PC-3 (cell line): ENCODE measurements at regions not wholly inside any gene's neighbourhood (a gene's known extent, or its start where the extent isn't known, plus 50 kb on each side); places are given as distances from the start of the nearest gene placed in this dataset.

ENCODE experiments used
- ATAC-seq: fragments of 200-7000 bp; cut with Tn5 transposase; 2 replicates; pipeline ENCODE4 v1.9.1; 2020; ENCODE audit warnings: mild to moderate bottlenecking, moderate library complexity
- BruUV-seq: library from RNA; stranded (reverse); fragments of 400-500 nt; replicated peaks from 2 replicates; lab custom pipeline; 2021; lab: Mats Ljungman, UMichigan
- CTCF ChIA-PET: fragments of 300-600 bp; sonication (Branson Sonifier 250); formaldehyde crosslinking; loops from one replicate; lab custom pipeline; 2022; ENCODE audit warnings: antibody characterized with exemption; lab: Charles Lee
- POLR2A ChIA-PET: fragments of 300-600 bp; sonication (Branson Sonifier 250); formaldehyde crosslinking; loops from one replicate; lab custom pipeline; 2022; ENCODE audit warnings: antibody characterized with exemption; ENCODE audit not compliant: unreplicated experiment; lab: Charles Lee
- DNase-seq: peaks from one replicate; pipeline ENCODE4 v3.0.0-alpha.2; 2015
- H2AFZ ChIP-seq: fragments of 300-600 bp; sonication (generic); 2 replicates; pipeline ENCODE4 v1.6.0; 2016; ENCODE audit warnings: antibody characterized with exemption, low read length
- H3F3A ChIP-seq: fragments of 300-600 bp; sonication (generic); one replicate; pipeline ENCODE4 v1.6.0; 2017; ENCODE audit warnings: antibody characterized with exemption, low read length, control low read depth, mild to moderate bottlenecking; ENCODE audit not compliant: unreplicated experiment
- H3K27ac ChIP-seq: fragments of 300-600 bp; sonication (generic); 2 replicates; pipeline ENCODE4 v1.5.1; 2016; ENCODE audit warnings: mild to moderate bottlenecking, low read length
- H3K27me3 ChIP-seq: fragments of 300-600 bp; sonication (generic); 2 replicates; pipeline ENCODE4 v1.6.1; 2016; ENCODE audit warnings: low read length, mixed read lengths
- H3K36me3 ChIP-seq: fragments of 300-600 bp; sonication (generic); 2 replicates; pipeline ENCODE4 v1.6.1; 2016; ENCODE audit warnings: low read depth, mixed run types, low read length, mixed read lengths
- H3K4me1 ChIP-seq: fragments of 300-600 bp; sonication (generic); 2 replicates; pipeline ENCODE4 v1.5.1; 2016; ENCODE audit warnings: low read length; ENCODE audit not compliant: insufficient read depth
- H3K4me2 ChIP-seq: fragments of 300-600 bp; sonication (generic); 2 replicates; pipeline ENCODE4 v1.6.0; 2016; ENCODE audit warnings: low read length
- H3K4me3 ChIP-seq: fragments of 300-600 bp; sonication (generic); 2 replicates; pipeline ENCODE4 v1.5.1; 2016; ENCODE audit warnings: mild to moderate bottlenecking, low read length, mixed read lengths
- H3K79me2 ChIP-seq: fragments of 300-600 bp; sonication (generic); 2 replicates; pipeline ENCODE4 v1.6.1; 2017; ENCODE audit warnings: low read length, mixed read lengths
- H3K9ac ChIP-seq: fragments of 300-600 bp; sonication (generic); 2 replicates; pipeline ENCODE4 v1.6.0; 2016; ENCODE audit warnings: mild to moderate bottlenecking, low read length
- H3K9me2 ChIP-seq: fragments of 300-600 bp; sonication (generic); replicated peaks from 2 replicates; pipeline ENCODE4 v1.6.1; 2016; ENCODE audit warnings: mixed run types, low read length, mixed read lengths
- H3K9me3 ChIP-seq: fragments of 300-600 bp; sonication (generic); 2 replicates; pipeline ENCODE4 v1.6.1; 2016; ENCODE audit warnings: low read length, mixed read lengths
- H4K20me1 ChIP-seq: fragments of 300-600 bp; sonication (generic); 2 replicates; pipeline ENCODE4 v1.6.1; 2016; ENCODE audit warnings: low read length, mixed read lengths
- EZH2 ChIP-seq: fragments of 300-600 bp; sonication (generic); IDR thresholded peaks from one replicate; pipeline ENCODE4 v1.6.1; 2017; ENCODE audit warnings: antibody characterized with exemption, mild to moderate bottlenecking, low read length; ENCODE audit not compliant: unreplicated experiment
- EZH2phosphoT487 ChIP-seq: fragments of 300-600 bp; sonication (generic); IDR thresholded peaks from 2 replicates; pipeline ENCODE4 v1.6.1; 2018; ENCODE audit warnings: mild to moderate bottlenecking, antibody characterized with exemption, low read length, borderline replicate concordance
- intact Hi-C: fragments of 100-400 bp; cut with micrococcal nuclease; formaldehyde crosslinking; loops from 2 replicates; pipeline ENCODE4 v1.9.0; 2023
- TF ChIP-seq, protein P1 (sequence below): fragments of 300-600 bp; sonication (generic); conservative IDR thresholded peaks from 2 replicates; pipeline ENCODE4 v1.5.1; 2017; ENCODE audit warnings: antibody characterized with exemption, low read depth, mild to moderate bottlenecking, low read length

DNA sequence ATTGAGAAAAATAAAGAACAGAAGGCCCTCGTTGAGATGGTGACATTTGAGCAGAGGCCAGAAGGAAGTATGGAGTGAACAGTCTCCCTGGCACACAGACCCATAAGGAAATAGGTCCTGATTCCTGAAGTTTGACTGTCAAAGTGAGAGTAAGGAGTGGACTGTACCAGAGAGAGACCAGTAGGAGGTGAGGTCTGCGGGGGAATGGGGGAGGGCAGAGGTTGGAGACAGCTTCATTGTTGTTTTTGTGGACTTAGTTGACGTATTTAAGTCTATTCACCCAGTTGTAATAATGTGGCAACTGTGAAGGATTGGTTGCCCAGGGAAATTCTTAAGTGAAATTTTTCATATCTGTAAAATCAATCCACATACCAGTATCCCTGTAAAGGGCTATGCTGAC, 110.7 kb downstream of the TFAP2B start:
- no peak overlapping the region for H2AFZ ChIP-seq
- DNase-seq: no peak
- intact Hi-C loops: no loop called here
- no peak overlapping the region for H3K27ac ChIP-seq
- no peaks in the 10 kb centered on the region for H3K9me2 ChIP-seq
- no peaks in the 10 kb centered on the region for H3K4me1 ChIP-seq
- H3K9me3 ChIP-seq: no peaks in the 10 kb centered on the region
- ChIA-PET CTCF (no interaction called here), POLR2A (no interaction called here)
- H4K20me1 ChIP-seq: no peaks in the 10 kb centered on the region
- H3K36me3 ChIP-seq: no peaks in the 10 kb centered on the region
- no peak for ATAC-seq
- no peaks in the 10 kb centered on the region for H3K79me2 ChIP-seq
- H3K27me3 ChIP-seq: no peaks in the 10 kb centered on the region
- H3K9ac ChIP-seq: no peak overlapping the region
- no peak overlapping the region for H3K4me2 ChIP-seq
- no peak for TF ChIP-seq EZH2phosphoT487
- TF ChIP-seq, protein P1, sequence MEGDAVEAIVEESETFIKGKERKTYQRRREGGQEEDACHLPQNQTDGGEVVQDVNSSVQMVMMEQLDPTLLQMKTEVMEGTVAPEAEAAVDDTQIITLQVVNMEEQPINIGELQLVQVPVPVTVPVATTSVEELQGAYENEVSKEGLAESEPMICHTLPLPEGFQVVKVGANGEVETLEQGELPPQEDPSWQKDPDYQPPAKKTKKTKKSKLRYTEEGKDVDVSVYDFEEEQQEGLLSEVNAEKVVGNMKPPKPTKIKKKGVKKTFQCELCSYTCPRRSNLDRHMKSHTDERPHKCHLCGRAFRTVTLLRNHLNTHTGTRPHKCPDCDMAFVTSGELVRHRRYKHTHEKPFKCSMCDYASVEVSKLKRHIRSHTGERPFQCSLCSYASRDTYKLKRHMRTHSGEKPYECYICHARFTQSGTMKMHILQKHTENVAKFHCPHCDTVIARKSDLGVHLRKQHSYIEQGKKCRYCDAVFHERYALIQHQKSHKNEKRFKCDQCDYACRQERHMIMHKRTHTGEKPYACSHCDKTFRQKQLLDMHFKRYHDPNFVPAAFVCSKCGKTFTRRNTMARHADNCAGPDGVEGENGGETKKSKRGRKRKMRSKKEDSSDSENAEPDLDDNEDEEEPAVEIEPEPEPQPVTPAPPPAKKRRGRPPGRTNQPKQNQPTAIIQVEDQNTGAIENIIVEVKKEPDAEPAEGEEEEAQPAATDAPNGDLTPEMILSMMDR: no peak
- TF ChIP-seq EZH2: no peak
- H3F3A ChIP-seq: no peaks in the 10 kb centered on the region
- BruUV-seq: no TSS peak
- no peak overlapping the region for H3K4me3 ChIP-seq

DNA sequence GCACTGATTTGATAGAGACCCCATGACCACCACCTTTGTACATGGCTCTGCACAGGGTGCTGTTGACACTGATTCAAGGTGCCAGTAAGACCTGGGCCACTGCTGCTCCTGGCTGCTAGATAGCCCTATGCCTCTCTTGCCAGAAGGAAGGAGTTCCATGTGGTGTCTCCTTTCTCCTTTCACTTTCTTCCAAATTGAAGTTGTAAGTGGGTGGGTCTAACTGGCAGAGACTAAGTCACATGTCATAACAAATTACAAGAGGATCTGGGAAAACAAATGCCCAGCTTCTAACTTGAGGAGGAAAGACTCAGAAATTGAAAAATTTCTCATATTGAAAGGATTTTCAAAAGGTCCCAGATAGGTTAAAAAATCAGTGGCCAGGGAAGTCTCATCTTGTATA, 116.8 kb downstream of the TFAP2B start:
- H3K9me3 ChIP-seq: no peaks in the 10 kb centered on the region
- no peaks in the 10 kb centered on the region for H4K20me1 ChIP-seq
- no peak overlapping the region for H2AFZ ChIP-seq
- no peaks in the 10 kb centered on the region for H3F3A ChIP-seq
- H3K9ac ChIP-seq: no peak overlapping the region
- POLR2A ChIA-PET: no interaction called here
- no peaks in the 10 kb centered on the region for H3K9me2 ChIP-seq
- no peak for TF ChIP-seq EZH2phosphoT487
- no peak for TF ChIP-seq EZH2
- TF ChIP-seq, protein P1: no peak
- no peaks in the 10 kb centered on the region for H3K36me3 ChIP-seq
- no peak for ATAC-seq
- no peak overlapping the region for H3K27ac ChIP-seq
- intact Hi-C loops: no loop called here
- H3K79me2 ChIP-seq: no peaks in the 10 kb centered on the region
- no peak overlapping the region for H3K4me2 ChIP-seq
- no peak for DNase-seq
- no peak overlapping the region for H3K4me3 ChIP-seq
- no peaks in the 10 kb centered on the region for H3K27me3 ChIP-seq
- H3K4me1 ChIP-seq: no peaks in the 10 kb centered on the region
- no TSS peak for BruUV-seq
- CTCF ChIA-PET: no interaction called here

DNA sequence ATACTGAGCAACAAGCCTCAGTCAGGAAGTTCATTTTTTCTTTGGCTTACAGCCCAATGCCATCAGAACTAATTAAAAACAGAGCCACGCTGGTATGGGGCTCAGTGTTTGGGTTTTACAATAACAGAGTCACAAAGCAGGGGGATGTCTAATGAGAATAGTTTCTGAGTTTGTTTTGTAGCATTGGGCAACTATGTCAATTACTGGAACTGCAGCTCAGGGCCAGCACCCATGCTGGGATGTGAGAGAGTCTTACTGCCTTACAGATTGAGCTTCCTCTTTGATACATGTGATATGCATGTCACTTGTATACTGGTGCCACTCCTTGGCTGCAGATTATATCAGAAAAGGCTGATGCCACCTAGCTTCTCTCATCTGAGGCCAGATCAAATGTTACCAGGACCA, 117.6 kb downstream of the TFAP2B start:
- H3K27ac ChIP-seq: no peak overlapping the region
- H3K4me2 ChIP-seq: no peak overlapping the region
- DNase-seq (no peak), ATAC-seq (no peak; the same call in 1 of the 2 replicates)
- no peaks in the 10 kb centered on the region for H3K79me2 ChIP-seq
- TF ChIP-seq EZH2phosphoT487 (no peak), EZH2 (no peak)
- TF ChIP-seq, protein P1: no peak
- no peaks in the 10 kb centered on the region for H3K9me3 ChIP-seq
- no peaks in the 10 kb centered on the region for H3F3A ChIP-seq
- no peaks in the 10 kb centered on the region for H3K27me3 ChIP-seq
- H3K9me2 ChIP-seq: no peaks in the 10 kb centered on the region
- H3K9ac ChIP-seq: no peak overlapping the region
- H4K20me1 ChIP-seq: no peaks in the 10 kb centered on the region
- H3K4me3 ChIP-seq: no peak overlapping the region
- no peaks in the 10 kb centered on the region for H3K36me3 ChIP-seq
- no TSS peak for BruUV-seq
- intact Hi-C loops: loop anchor here (2.0 kb wide), 1 partner anchor 415 kb away; no protein-coding TSS in a partner anchor
- POLR2A ChIA-PET: no interaction called here
- CTCF ChIA-PET: no interaction called here
- H3K4me1 ChIP-seq: no peaks in the 10 kb centered on the region
- H2AFZ ChIP-seq: no peak overlapping the region
